A673 (cell line): ENCODE measurements at regions not wholly inside any gene's neighbourhood (a gene's known extent, or its start where the extent isn't known, plus 50 kb on each side); places are given as distances from the start of the nearest gene placed in this dataset.

Experiments used
- BruUV-seq: library from RNA; stranded (reverse); fragments of 400-500 nt; replicated peaks from 2 replicates; lab custom pipeline; 2021; lab: Mats Ljungman, UMichigan
- CTCF ChIA-PET: fragments of 300-600 bp; sonication (Branson Sonifier 250); formaldehyde crosslinking; loops from one replicate; lab custom pipeline; 2022; ENCODE audit warnings: antibody characterized with exemption; lab: Charles Lee
- POLR2A ChIA-PET: fragments of 300-600 bp; sonication (Branson Sonifier 250); formaldehyde crosslinking; loops from one replicate; lab custom pipeline; 2022; ENCODE audit warnings: antibody characterized with exemption; ENCODE audit not compliant: low non-redundant PET; lab: Charles Lee
- DNase-seq: peaks from one replicate; pipeline ENCODE4 v3.0.0-alpha.2; 2015; ENCODE audit warnings: low spot score
- H3K27ac ChIP-seq: fragments of 200-600 bp; sonication (generic); 2 replicates; pipeline ENCODE4 v1.5.1; 2016; ENCODE audit warnings: mixed run types, low read depth, mild to moderate bottlenecking, mixed read lengths, antibody characterized with exemption, low read length; ENCODE audit not compliant: poor library complexity, severe bottlenecking
- H3K27me3 ChIP-seq: fragments of 200-600 bp; sonication (generic); replicated peaks from 2 replicates; pipeline ENCODE4 v1.6.1; 2017; ENCODE audit warnings: mixed run types, low read depth, mild to moderate bottlenecking, mixed read lengths, antibody characterized with exemption, low read length; ENCODE audit not compliant: insufficient read depth, poor library complexity
- H3K36me3 ChIP-seq: fragments of 200-600 bp; sonication (generic); 2 replicates; pipeline ENCODE4 v1.6.1; 2016; ENCODE audit warnings: mixed run types, mild to moderate bottlenecking, mixed read lengths, antibody characterized with exemption, low read length; ENCODE audit not compliant: insufficient read depth, poor library complexity, severe bottlenecking
- H3K4me1 ChIP-seq: fragments of 200-600 bp; sonication (generic); 2 replicates; pipeline ENCODE4 v1.6.1; 2017; ENCODE audit warnings: mixed run types, mild to moderate bottlenecking, mixed read lengths, antibody characterized with exemption, low read length; ENCODE audit not compliant: insufficient read depth, poor library complexity, severe bottlenecking
- H3K4me3 ChIP-seq: fragments of 200-600 bp; sonication (generic); 2 replicates; pipeline ENCODE4 v1.5.1; 2016; ENCODE audit warnings: low read depth, mixed run types, mild to moderate bottlenecking, mixed read lengths, low read length; ENCODE audit not compliant: poor library complexity, severe bottlenecking
- H3K9me3 ChIP-seq: fragments of 200-600 bp; sonication (generic); 2 replicates; pipeline ENCODE4 v1.6.1; 2016; ENCODE audit warnings: mixed run types, low read depth, mild to moderate bottlenecking, mixed read lengths, antibody characterized with exemption, low read length; ENCODE audit not compliant: poor library complexity, severe bottlenecking
- CTCF ChIP-seq: fragments of 300-800, 200-600 bp; sonication (generic); conservative IDR thresholded peaks from 2 replicates; pipeline ENCODE4 v1.5.1; 2017; ENCODE audit warnings: low read depth, mild to moderate bottlenecking, antibody characterized with exemption, low read length, moderate library complexity, mixed read lengths
- EZH2 ChIP-seq: fragments of 200-600 bp; sonication (generic); IDR thresholded peaks from 2 replicates; pipeline ENCODE4 v1.6.1; 2017; ENCODE audit warnings: borderline replicate concordance, low read depth, mild to moderate bottlenecking, mixed read lengths, antibody characterized with exemption, low read length; ENCODE audit not compliant: poor library complexity, severe bottlenecking
- intact Hi-C: fragments of 100-400 bp; cut with micrococcal nuclease; formaldehyde crosslinking; loops from one replicate; pipeline ENCODE4 v1.10.0; 2022; ENCODE audit not compliant: unreplicated experiment

GRCh38 chr2:223508372-223508771, 93.8 kb downstream of the SCG2 start:
- Histone ChIP-seq H3K4me1 (no peaks in the 10 kb centered on the region), H3K27me3 (no peaks in the 10 kb centered on the region), H3K27ac (no peak overlapping the region), H3K4me3 (no peak overlapping the region), H3K9me3 (no peaks in the 10 kb centered on the region), H3K36me3 (no peaks in the 10 kb centered on the region)
- no peak for DNase-seq
- TF ChIP-seq CTCF (no peak), EZH2 (no peak)
- intact Hi-C loops, result no loop called here
- POLR2A ChIA-PET, result no interaction called here
- CTCF ChIA-PET, result no interaction called here
- no TSS peak for BruUV-seq

- TF ChIP-seq CTCF (no peak), EZH2 (no peak)
- no peak overlapping the region for H3K4me3 ChIP-seq
- no peaks in the 10 kb centered on the region for H3K27me3 ChIP-seq
- CTCF ChIA-PET, result no interaction called here
- POLR2A ChIA-PET, result no interaction called here
- DNase-seq, result no peak
- no peak overlapping the region for H3K27ac ChIP-seq
- no peaks in the 10 kb centered on the region for H3K4me1 ChIP-seq
- intact Hi-C loops, result no loop called here
- H3K36me3 ChIP-seq, result no peaks in the 10 kb centered on the region
- no peaks in the 10 kb centered on the region for H3K9me3 ChIP-seq
- BruUV-seq, result no TSS peak
Measured at GRCh38 chr2:223510713-223511112, 91.4 kb downstream of the SCG2 start.

GRCh38 chr2:223511168-223511567, 91.0 kb downstream of the SCG2 start:
- no peak overlapping the region for H3K4me3 ChIP-seq
- ChIA-PET POLR2A (no interaction called here), CTCF (no interaction called here)
- H3K9me3 ChIP-seq, result no peaks in the 10 kb centered on the region
- H3K27me3 ChIP-seq, result no peaks in the 10 kb centered on the region
- no peaks in the 10 kb centered on the region for H3K36me3 ChIP-seq
- no peak for DNase-seq
- BruUV-seq, result no TSS peak
- TF ChIP-seq EZH2 (no peak), CTCF (no peak)
- H3K27ac ChIP-seq, result no peak overlapping the region
- no peaks in the 10 kb centered on the region for H3K4me1 ChIP-seq
- intact Hi-C loops, result no loop called here
